Right atrium auricular region (tissue), 2 donors: ENCODE measurements at regions not wholly inside any gene's neighbourhood (a gene's known extent, or its start where the extent isn't known, plus 50 kb on each side); places are given as distances from the start of the nearest gene placed in this dataset.

ENCODE experiments used
- DNase-seq: peaks from one replicate; pipeline ENCODE4 v3.0.0-alpha.2; 2019; ENCODE audit warnings: low spot score
- H3K27ac ChIP-seq, 2 donors: fragments of 200-600 bp; sonication (generic); 1 replicate in 1 of 2; 2 replicates in 1 of 2; pipeline ENCODE4 v1.5.1; 2016 to 2019
- H3K27me3 ChIP-seq, 2 donors: fragments of 200-600 bp; sonication (generic); one replicate each; pipeline versions ENCODE4 v1.5.1 to v1.6.0; 2017 to 2019
- H3K36me3 ChIP-seq: fragments of 200-600 bp; sonication (generic); one replicate; pipeline ENCODE4 v1.5.1; 2016
- H3K4me1 ChIP-seq, 2 donors: fragments of 200-600 bp; sonication (generic); one replicate each; pipeline versions ENCODE4 v1.5.1 to v1.6.0; 2017 to 2019
- H3K4me3 ChIP-seq, 2 donors: fragments of 200-600 bp; sonication (generic); 1 replicate in 1 of 2; 2 replicates in 1 of 2; pipeline ENCODE4 v1.5.1; 2017 to 2019; ENCODE audit warnings: mild to moderate bottlenecking in 1 of 2, moderate library complexity in 1 of 2
- H3K9me3 ChIP-seq, 2 donors: fragments of 200-600 bp; sonication (generic); one replicate each; pipeline ENCODE4 v1.5.1; 2019
- CTCF ChIP-seq, 2 donors: fragments of 200-600 bp; sonication (generic); IDR thresholded peaks; one replicate each; pipeline ENCODE4 v1.5.1; 2019; ENCODE audit warnings: antibody characterized with exemption in 2 of 2

GRCh38 chr2:181264441-181264840, 192.7 kb upstream of the ITGA4 start:
- no peak for DNase-seq
- no peak overlapping the region for H3K4me3 ChIP-seq
- no peaks in the 10 kb centered on the region for H3K36me3 ChIP-seq
- TF ChIP-seq CTCF (IDR thresholded peaks at IDR 0.05) = no peak
- H3K27me3 ChIP-seq = no peaks in the 10 kb centered on the region
- H3K27ac ChIP-seq = no peak overlapping the region
- no peaks in the 10 kb centered on the region for H3K9me3 ChIP-seq
- no peaks in the 10 kb centered on the region for H3K4me1 ChIP-seq

GRCh38 chr2:181266614-181267013, 190.6 kb upstream of the ITGA4 start:
- no peaks in the 10 kb centered on the region for H3K9me3 ChIP-seq
- TF ChIP-seq CTCF (IDR thresholded peaks at IDR 0.05) = no peak
- H3K27ac ChIP-seq = no peak overlapping the region
- no peak for DNase-seq
- H3K27me3 ChIP-seq = no peaks in the 10 kb centered on the region
- no peaks in the 10 kb centered on the region for H3K36me3 ChIP-seq
- H3K4me3 ChIP-seq = no peak overlapping the region
- no peaks in the 10 kb centered on the region for H3K4me1 ChIP-seq

GRCh38 chr2:181268174-181268867, 188.9 kb upstream of the ITGA4 start:
- Histone ChIP-seq H3K4me1 (no peaks in the 10 kb centered on the region), H3K27ac (no peak overlapping the region), H3K36me3 (no peaks in the 10 kb centered on the region), H3K9me3 (no peaks in the 10 kb centered on the region), H3K27me3 (no peaks in the 10 kb centered on the region), H3K4me3 (no peak overlapping the region)
- TF ChIP-seq CTCF (IDR thresholded peaks at IDR 0.05) = no peak
- DNase-seq = no peak

- Histone ChIP-seq H3K27me3 (no peaks in the 10 kb centered on the region), H3K9me3 (no peaks in the 10 kb centered on the region), H3K36me3 (no peaks in the 10 kb centered on the region), H3K27ac (no peak overlapping the region), H3K4me1 (no peaks in the 10 kb centered on the region), H3K4me3 (no peak overlapping the region)
- no peak for DNase-seq
- TF ChIP-seq CTCF (IDR thresholded peaks at IDR 0.05) = no peak
Measured at GRCh38 chr2:181273986-181274385, 183.2 kb upstream of the ITGA4 start.

GRCh38 chr2:181275643-181276070, 181.5 kb upstream of the ITGA4 start:
- H3K27me3 ChIP-seq = no peaks in the 10 kb centered on the region
- no peaks in the 10 kb centered on the region for H3K9me3 ChIP-seq
- no peak for DNase-seq
- no peak overlapping the region for H3K27ac ChIP-seq
- no peaks in the 10 kb centered on the region for H3K36me3 ChIP-seq
- H3K4me3 ChIP-seq = no peak overlapping the region
- no peaks in the 10 kb centered on the region for H3K4me1 ChIP-seq
- TF ChIP-seq CTCF (IDR thresholded peaks at IDR 0.05) = no peak
